Keratinocyte (primary cell): ENCODE measurements at regions not wholly inside any gene's neighbourhood (a gene's known extent, or its start where the extent isn't known, plus 50 kb on each side); places are given as distances from the start of the nearest gene placed in this dataset.

Experiments
- DNase-seq: peaks from one replicate; pipeline ENCODE4 v3.0.0-alpha.2; 2011; ENCODE audit warnings: low read depth, missing footprints, low spot score
- FAIRE-seq: peaks from 2 replicates; lab custom pipeline; 2011; peaks lifted over from hg19 to GRCh38; lab: Jason Lieb, UNC
- H2AFZ ChIP-seq: 2 replicates; pipeline ENCODE4 v1.6.0; 2012; ENCODE audit warnings: low read length, control low read depth, inconsistent platforms; ENCODE audit not compliant: control insufficient read depth
- H3K27ac ChIP-seq: 2 replicates; pipeline ENCODE4 v1.5.1; 2011; ENCODE audit warnings: low read length; ENCODE audit not compliant: control insufficient read depth, insufficient read depth
- H3K27me3 ChIP-seq: 3 replicates; pipeline ENCODE4 v1.6.0; 2011; ENCODE audit warnings: low read length; ENCODE audit not compliant: control insufficient read depth, insufficient read depth; ENCODE audit errors: extremely low read depth
- H3K36me3 ChIP-seq, 2 experiments: 2 replicates in 1 of 2; 3 replicates in 1 of 2; pipeline ENCODE4 v1.5.1; 2011; ENCODE audit warnings: low read length in 2 of 2, mild to moderate bottlenecking in 1 of 2; ENCODE audit not compliant: control insufficient read depth in 2 of 2, insufficient read depth in 2 of 2; ENCODE audit errors: extremely low read depth in 1 of 2
- H3K4me1 ChIP-seq: 3 replicates; pipeline ENCODE4 v1.5.1; 2011; ENCODE audit warnings: low read length; ENCODE audit not compliant: control insufficient read depth, insufficient read depth; ENCODE audit errors: extremely low read depth
- H3K4me2 ChIP-seq: 3 replicates; pipeline ENCODE4 v1.6.0; 2011; ENCODE audit warnings: low read depth, low read length; ENCODE audit not compliant: control insufficient read depth, insufficient read depth; ENCODE audit errors: extremely low read depth
- H3K4me3 ChIP-seq, 3 experiments: fragments of 200-600 bp in 1 of 3; sonication (generic) in 1 of 3; 2 replicates in 2 of 3; 3 replicates in 1 of 3; pipeline ENCODE4 v1.5.1; 2011 to 2016; ENCODE audit warnings: low read length in 3 of 3, mild to moderate bottlenecking in 3 of 3, control low read depth in 2 of 3, inconsistent platforms in 1 of 3, low read depth in 1 of 3, mixed read lengths in 1 of 3, mixed run types in 1 of 3, moderate library complexity in 1 of 3; ENCODE audit not compliant: control insufficient read depth in 2 of 3, insufficient read depth in 2 of 3; ENCODE audit errors: extremely low read depth in 1 of 3
- H3K79me2 ChIP-seq: 2 replicates; pipeline ENCODE4 v1.6.0; 2012; ENCODE audit warnings: low read length; ENCODE audit not compliant: control insufficient read depth, insufficient read depth
- H3K9ac ChIP-seq: 3 replicates; pipeline ENCODE4 v1.6.0; 2011; ENCODE audit warnings: low read length; ENCODE audit not compliant: control insufficient read depth, insufficient read depth; ENCODE audit errors: extremely low read depth
- H3K9me1 ChIP-seq: 3 replicates; pipeline ENCODE4 v1.6.0; 2011; ENCODE audit warnings: low read length; ENCODE audit not compliant: control insufficient read depth, insufficient read depth; ENCODE audit errors: extremely low read depth
- H3K9me3 ChIP-seq: 2 replicates; pipeline ENCODE4 v1.5.1; 2012; ENCODE audit warnings: low read depth, low read length; ENCODE audit not compliant: control insufficient read depth
- H4K20me1 ChIP-seq: 3 replicates; pipeline ENCODE4 v1.6.0; 2011; ENCODE audit warnings: low read length; ENCODE audit not compliant: control insufficient read depth, insufficient read depth; ENCODE audit errors: extremely low read depth
- CTCF ChIP-seq, 3 experiments: IDR thresholded peaks in 1 of 3; conservative IDR thresholded peaks in 1 of 3; optimal IDR thresholded peaks in 1 of 3; 2 replicates in 2 of 3; 3 replicates in 1 of 3; pipeline versions ENCODE3 to v1.5.1; 2011; ENCODE audit warnings: low read length in 3 of 3, mild to moderate bottlenecking in 3 of 3, moderate library complexity in 2 of 3, control low read depth in 1 of 3, inconsistent platforms in 1 of 3; ENCODE audit not compliant: insufficient read depth in 2 of 3; ENCODE audit errors: extremely low read depth in 1 of 3
- EZH2 ChIP-seq: IDR thresholded peaks from one replicate; pipeline ENCODE4 v1.6.1; 2012; ENCODE audit warnings: inconsistent platforms, mild to moderate bottlenecking, low read length, moderate library complexity
- dilution Hi-C: fragments of 300-500 bp; cut with MboI; formaldehyde crosslinking; loops from one replicate; pipeline ENCODE4 v1.7.0; 2020; ENCODE audit warnings: low sequenced_read_pairs; ENCODE audit not compliant: extremely low pct_ligation_motif_present

DNA sequence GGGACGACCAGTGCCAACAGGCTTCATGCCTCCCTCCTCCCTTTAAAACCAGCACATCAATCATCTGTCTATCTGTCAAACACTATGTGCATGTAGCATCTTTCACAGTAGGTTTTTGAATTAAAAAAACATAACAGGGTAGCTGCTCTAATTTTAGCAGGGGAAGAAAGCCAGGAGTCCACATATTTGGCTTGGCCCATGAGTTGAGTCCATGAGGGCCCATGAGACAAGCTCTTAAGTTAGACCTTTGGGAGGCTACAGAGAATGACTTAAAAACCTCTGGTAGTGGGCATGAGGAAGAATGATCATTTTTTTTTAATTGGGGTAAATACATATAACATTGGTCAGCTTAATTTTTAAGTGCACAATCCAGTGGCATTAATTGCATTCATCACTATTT is 194.9 kb downstream of the UTRN start:
- no peaks in the 10 kb centered on the region for H3K27me3 ChIP-seq
- DNase-seq (no peak), FAIRE-seq (no peak)
- H3K4me1 ChIP-seq = no peaks in the 10 kb centered on the region
- H3K9ac ChIP-seq = no peak overlapping the region
- no peaks in the 10 kb centered on the region for H4K20me1 ChIP-seq
- H2AFZ ChIP-seq = no peak overlapping the region
- H3K9me3 ChIP-seq = no peaks in the 10 kb centered on the region
- dilution Hi-C loops = no loop called here
- no peak overlapping the region for H3K4me3 ChIP-seq
- no peak for TF ChIP-seq EZH2
- TF ChIP-seq CTCF (optimal IDR thresholded peaks at IDR 0.05 in 1 of 3, IDR thresholded peaks at IDR 0.05 in 1 of 3, conservative IDR thresholded peaks at IDR 0.05 in 1 of 3; ENCODE audit: extremely low read depth in 1 of 3, insufficient read depth in 2 of 3, low read length in 3 of 3) = no peak
- H3K9me1 ChIP-seq = no peaks in the 10 kb centered on the region
- no peak overlapping the region for H3K27ac ChIP-seq
- no peaks in the 10 kb centered on the region for H3K36me3 ChIP-seq
- H3K79me2 ChIP-seq = no peaks in the 10 kb centered on the region
- H3K4me2 ChIP-seq = no peak overlapping the region

GRCh38 chr6:144480473-144480872 is 195.3 kb downstream of the UTRN start:
- no peak overlapping the region for H3K4me3 ChIP-seq
- TF ChIP-seq CTCF (optimal IDR thresholded peaks at IDR 0.05 in 1 of 3, IDR thresholded peaks at IDR 0.05 in 1 of 3, conservative IDR thresholded peaks at IDR 0.05 in 1 of 3; ENCODE audit: extremely low read depth in 1 of 3, insufficient read depth in 2 of 3, low read length in 3 of 3) = no peak
- TF ChIP-seq EZH2 = no peak
- H3K9ac ChIP-seq = no peak overlapping the region
- no peaks in the 10 kb centered on the region for H3K79me2 ChIP-seq
- dilution Hi-C loops = no loop called here
- no peak overlapping the region for H3K4me2 ChIP-seq
- no peaks in the 10 kb centered on the region for H3K9me3 ChIP-seq
- H3K36me3 ChIP-seq = no peaks in the 10 kb centered on the region
- no peak for DNase-seq
- no peaks in the 10 kb centered on the region for H3K9me1 ChIP-seq
- H3K27me3 ChIP-seq = no peaks in the 10 kb centered on the region
- no peak for FAIRE-seq
- H3K4me1 ChIP-seq = no peaks in the 10 kb centered on the region
- no peaks in the 10 kb centered on the region for H4K20me1 ChIP-seq
- no peak overlapping the region for H3K27ac ChIP-seq
- H2AFZ ChIP-seq = no peak overlapping the region
